ENCODE measurements at regions not wholly inside any gene's neighbourhood (a gene's known extent, or its start where the extent isn't known, plus 50 kb on each side); places are given as distances from the start of the nearest gene placed in this dataset.
"Not testable (repeated sequence)": the region's sequence is repeated elsewhere in the genome, so short reads cannot be mapped to it uniquely, and the experiment has no call there.

- DNase-seq (no peak), ATAC-seq (no peak)
Measured at GRCh38 chrX:104513162-104513561, 52.8 kb upstream of the IL1RAPL2 start.

GRCh38 chrX:104510801-104511200 is 55.2 kb upstream of the IL1RAPL2 start:
- H3K4me3 Mint-ChIP-seq, result no peak overlapping the region
- no peak overlapping the region for H3K27ac Mint-ChIP-seq
- DNase-seq, result no peak
- H3K9me3 ChIP-seq (ENCODE audit: control insufficient read depth, low read length, poor library complexity, severe bottlenecking), result no peaks in the 10 kb centered on the region
- ATAC-seq, result no peak
- no peaks in the 10 kb centered on the region for H3K36me3 Mint-ChIP-seq (ENCODE audit: low read depth)
- no peaks in the 10 kb centered on the region for H3K4me1 Mint-ChIP-seq
- no peaks in the 10 kb centered on the region for H3K27me3 Mint-ChIP-seq

More at GRCh38 chrX:104513162-104513561, 52.8 kb upstream of the IL1RAPL2 start:
- Mint-ChIP-seq H3K36me3 (ENCODE audit: low read depth) (no peaks in the 10 kb centered on the region), H3K27ac (no peak overlapping the region), H3K4me1 (no peaks in the 10 kb centered on the region), H3K4me3 (no peak overlapping the region), H3K27me3 (no peaks in the 10 kb centered on the region)
- H3K9me3 ChIP-seq (ENCODE audit: control insufficient read depth, low read length, poor library complexity, severe bottlenecking), result no peaks in the 10 kb centered on the region

GRCh38 chrX:104502460-104502859 is 63.5 kb upstream of the IL1RAPL2 start:
- Mint-ChIP-seq H3K4me1 (no peaks in the 10 kb centered on the region), H3K27me3 (no peaks in the 10 kb centered on the region), H3K27ac (no peak overlapping the region), H3K4me3 (no peak overlapping the region), H3K36me3 (ENCODE audit: low read depth) (no peaks in the 10 kb centered on the region)
- H3K9me3 ChIP-seq (ENCODE audit: control insufficient read depth, low read length, poor library complexity, severe bottlenecking), result no peaks in the 10 kb centered on the region
- DNase-seq (no peak), ATAC-seq (no peak)

- Mint-ChIP-seq H3K27ac (no peak overlapping the region), H3K4me3 (no peak overlapping the region), H3K36me3 (ENCODE audit: low read depth) (no peaks in the 10 kb centered on the region), H3K4me1 (no peaks in the 10 kb centered on the region), H3K27me3 (no peaks in the 10 kb centered on the region)
- ATAC-seq (no peak), DNase-seq (no peak)
- H3K9me3 ChIP-seq (ENCODE audit: control insufficient read depth, low read length, poor library complexity, severe bottlenecking), result no peaks in the 10 kb centered on the region
Measured at GRCh38 chrX:104488811-104489210, 77.2 kb upstream of the IL1RAPL2 start.

GRCh38 chrX:104486691-104487090 is 79.3 kb upstream of the IL1RAPL2 start:
- H3K36me3 Mint-ChIP-seq (ENCODE audit: low read depth), result no peaks in the 10 kb centered on the region
- H3K27ac Mint-ChIP-seq, result no peak overlapping the region
- no peaks in the 10 kb centered on the region for H3K4me1 Mint-ChIP-seq
- no peaks in the 10 kb centered on the region for H3K27me3 Mint-ChIP-seq
- H3K4me3 Mint-ChIP-seq, result no peak overlapping the region
- no peak for DNase-seq
- no peak for ATAC-seq
- no peaks in the 10 kb centered on the region for H3K9me3 ChIP-seq (ENCODE audit: control insufficient read depth, low read length, poor library complexity, severe bottlenecking)

- DNase-seq (no peak), ATAC-seq (no peak)
- H3K27me3 Mint-ChIP-seq, result peaks cover 4% of the 10 kb centered on the region
- no peak overlapping the region for H3K27ac Mint-ChIP-seq
- H3K9me3 ChIP-seq (ENCODE audit: control insufficient read depth, low read length, poor library complexity, severe bottlenecking), result no peaks in the 10 kb centered on the region
- H3K4me3 Mint-ChIP-seq, result no peak overlapping the region
- no peaks in the 10 kb centered on the region for H3K4me1 Mint-ChIP-seq
- H3K36me3 Mint-ChIP-seq (ENCODE audit: low read depth), result no peaks in the 10 kb centered on the region
Measured at GRCh38 chrX:104482757-104483156, 83.2 kb upstream of the IL1RAPL2 start.

- H3K27me3 Mint-ChIP-seq, result no peaks in the 10 kb centered on the region
- ATAC-seq, result no peak
- H3K4me1 Mint-ChIP-seq, result no peaks in the 10 kb centered on the region
- DNase-seq, result no peak
- H3K36me3 Mint-ChIP-seq (ENCODE audit: low read depth), result no peaks in the 10 kb centered on the region
- no peaks in the 10 kb centered on the region for H3K9me3 ChIP-seq (ENCODE audit: control insufficient read depth, low read length, poor library complexity, severe bottlenecking)
- H3K4me3 Mint-ChIP-seq, result no peak overlapping the region
- no peak overlapping the region for H3K27ac Mint-ChIP-seq
Measured at GRCh38 chrX:104469771-104470170, 96.2 kb upstream of the IL1RAPL2 start.

- H3K4me1 Mint-ChIP-seq, result no peaks in the 10 kb centered on the region
- no peak for ATAC-seq
- H3K36me3 Mint-ChIP-seq (ENCODE audit: low read depth), result no peaks in the 10 kb centered on the region
- no peaks in the 10 kb centered on the region for H3K27me3 Mint-ChIP-seq
- no peak overlapping the region for H3K27ac Mint-ChIP-seq
- no peaks in the 10 kb centered on the region for H3K9me3 ChIP-seq (ENCODE audit: control insufficient read depth, low read length, poor library complexity, severe bottlenecking)
- no peak for DNase-seq
- H3K4me3 Mint-ChIP-seq, result no peak overlapping the region
Measured at GRCh38 chrX:104459796-104460195, 106.2 kb upstream of the IL1RAPL2 start.

GRCh38 chrX:104457130-104457529 is 108.9 kb upstream of the IL1RAPL2 start:
- ATAC-seq; H3K4me1 Mint-ChIP-seq; H3K27me3 Mint-ChIP-seq; DNase-seq; H3K4me3 Mint-ChIP-seq; H3K27ac Mint-ChIP-seq; H3K36me3 Mint-ChIP-seq (ENCODE audit: low read depth); H3K9me3 ChIP-seq (ENCODE audit: control insufficient read depth, low read length, poor library complexity, severe bottlenecking): not testable (repeated sequence)

- H3K27ac Mint-ChIP-seq, result no peak overlapping the region
- no peaks in the 10 kb centered on the region for H3K36me3 Mint-ChIP-seq (ENCODE audit: low read depth)
- DNase-seq, result no peak
- no peak overlapping the region for H3K4me3 Mint-ChIP-seq
- ATAC-seq, result no peak
- H3K9me3 ChIP-seq (ENCODE audit: control insufficient read depth, low read length, poor library complexity, severe bottlenecking), result no peaks in the 10 kb centered on the region
- H3K4me1 Mint-ChIP-seq, result no peaks in the 10 kb centered on the region
- H3K27me3 Mint-ChIP-seq, result no peaks in the 10 kb centered on the region
Measured at GRCh38 chrX:104450316-104450715, 115.7 kb upstream of the IL1RAPL2 start.

GRCh38 chrX:104445591-104445990 is 120.4 kb upstream of the IL1RAPL2 start:
- Mint-ChIP-seq H3K4me3 (no peak overlapping the region), H3K27me3 (no peaks in the 10 kb centered on the region), H3K4me1 (no peaks in the 10 kb centered on the region), H3K27ac (no peak overlapping the region), H3K36me3 (ENCODE audit: low read depth) (no peaks in the 10 kb centered on the region)
- no peaks in the 10 kb centered on the region for H3K9me3 ChIP-seq (ENCODE audit: control insufficient read depth, low read length, poor library complexity, severe bottlenecking)
- DNase-seq (no peak), ATAC-seq (no peak)

GRCh38 chrX:104435249-104435648 is 130.8 kb upstream of the IL1RAPL2 start:
- H3K4me1 Mint-ChIP-seq, result no peaks in the 10 kb centered on the region
- no peak overlapping the region for H3K4me3 Mint-ChIP-seq
- ATAC-seq (no peak), DNase-seq (no peak)
- no peak overlapping the region for H3K27ac Mint-ChIP-seq
- no peaks in the 10 kb centered on the region for H3K36me3 Mint-ChIP-seq (ENCODE audit: low read depth)
- H3K27me3 Mint-ChIP-seq, result peaks cover 10% of the 10 kb centered on the region
- no peaks in the 10 kb centered on the region for H3K9me3 ChIP-seq (ENCODE audit: control insufficient read depth, low read length, poor library complexity, severe bottlenecking)

GRCh38 chrX:104432321-104432720 is 133.7 kb upstream of the IL1RAPL2 start:
- Mint-ChIP-seq H3K27me3 (peaks cover 10% of the 10 kb centered on the region), H3K4me1 (no peaks in the 10 kb centered on the region), H3K36me3 (ENCODE audit: low read depth) (no peaks in the 10 kb centered on the region), H3K4me3 (no peak overlapping the region), H3K27ac (no peak overlapping the region)
- ATAC-seq (no peak), DNase-seq (no peak)
- H3K9me3 ChIP-seq (ENCODE audit: control insufficient read depth, low read length, poor library complexity, severe bottlenecking), result no peaks in the 10 kb centered on the region

GRCh38 chrX:104430742-104431119 is 135.3 kb upstream of the IL1RAPL2 start:
- DNase-seq, result no peak
- Mint-ChIP-seq H3K4me3 (no peak overlapping the region), H3K27ac (no peak overlapping the region), H3K4me1 (no peaks in the 10 kb centered on the region), H3K36me3 (ENCODE audit: low read depth) (no peaks in the 10 kb centered on the region), H3K27me3 (peaks cover 14% of the 10 kb centered on the region)
- H3K9me3 ChIP-seq (ENCODE audit: control insufficient read depth, low read length, poor library complexity, severe bottlenecking), result no peaks in the 10 kb centered on the region
- no peak for ATAC-seq

All from T-helper 17 cell (primary cell).